Brain microvascular endothelial cell (primary cell): ENCODE measurements at regions not wholly inside any gene's neighbourhood (a gene's known extent, or its start where the extent isn't known, plus 50 kb on each side); places are given as distances from the start of the nearest gene placed in this dataset.

Source experiments
- DNase-seq: peaks from one replicate; pipeline ENCODE4 v3.0.0-alpha.2; 2020
- H3K27ac ChIP-seq: fragments of 250-450 bp; sonication (Bioruptor Pico); 2 replicates; pipeline ENCODE4 v1.5.1; 2020; ENCODE audit warnings: mild to moderate bottlenecking, moderate library complexity
- H3K27me3 ChIP-seq: fragments of 250-450 bp; sonication (Bioruptor Pico); replicated peaks from 2 replicates; pipeline ENCODE4 v1.5.1; 2020; ENCODE audit warnings: mild to moderate bottlenecking
- H3K36me3 ChIP-seq: fragments of 250-450 bp; sonication (Bioruptor Pico); replicated peaks from 2 replicates; pipeline ENCODE4 v1.5.1; 2020; ENCODE audit warnings: mild to moderate bottlenecking
- H3K4me3 ChIP-seq: 2 replicates; pipeline ENCODE4 v1.5.1; 2011; ENCODE audit warnings: low read depth, mild to moderate bottlenecking, control low read depth, low read length, moderate library complexity
- CTCF ChIP-seq: IDR thresholded peaks from 2 replicates; pipeline ENCODE4 v1.5.1; 2011; ENCODE audit warnings: low read depth, mild to moderate bottlenecking, moderate library complexity, low read length, control low read depth, inconsistent platforms; ENCODE audit errors: missing control alignments
- in situ Hi-C: cut with HindIII; loops from 2 replicates; pipeline ENCODE4 v1.10.0; 2017; ENCODE audit warnings: low sequenced_read_pairs, low pct_ligation_motif_present

GRCh38 chr22:47260551-47260950 lies 498.1 kb downstream of the TBC1D22A start:
- Histone ChIP-seq H3K36me3 (no peaks in the 10 kb centered on the region), H3K27ac (no peak overlapping the region), H3K4me3 (no peak overlapping the region), H3K27me3 (no peaks in the 10 kb centered on the region)
- in situ Hi-C loops, result no loop called here
- no peak for TF ChIP-seq CTCF
- DNase-seq, result no peak

GRCh38 chr22:47259990-47260389 lies 497.5 kb downstream of the TBC1D22A start:
- no peak overlapping the region for H3K4me3 ChIP-seq
- TF ChIP-seq CTCF, result no peak
- H3K36me3 ChIP-seq, result no peaks in the 10 kb centered on the region
- no peaks in the 10 kb centered on the region for H3K27me3 ChIP-seq
- in situ Hi-C loops, result no loop called here
- H3K27ac ChIP-seq, result no peak overlapping the region
- no peak for DNase-seq

- H3K36me3 ChIP-seq, result no peaks in the 10 kb centered on the region
- H3K4me3 ChIP-seq, result no peak overlapping the region
- TF ChIP-seq CTCF, result no peak
- no peaks in the 10 kb centered on the region for H3K27me3 ChIP-seq
- in situ Hi-C loops, result no loop called here
- H3K27ac ChIP-seq, result no peak overlapping the region
- DNase-seq, result no peak
Observed at GRCh38 chr22:47259049-47259448, 496.6 kb downstream of the TBC1D22A start.

DNA sequence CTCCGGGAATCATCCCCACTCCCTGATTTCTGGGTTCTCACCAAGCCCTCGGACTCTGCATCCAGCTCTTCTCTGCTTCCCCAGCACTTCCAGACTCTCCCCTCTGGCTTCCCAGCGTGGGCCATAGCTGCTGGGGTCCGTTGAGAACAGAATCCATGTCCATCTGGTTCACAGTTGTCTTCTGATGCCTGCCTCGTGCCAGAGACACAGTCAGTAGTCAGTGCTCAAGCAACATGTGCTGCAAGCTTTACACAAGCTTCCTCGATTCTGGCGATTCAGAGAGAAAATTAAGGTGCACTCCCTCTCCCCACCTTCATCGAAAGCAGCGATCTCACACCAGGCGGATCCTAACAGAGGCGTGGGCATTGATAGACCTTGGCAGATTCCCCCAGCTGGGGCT lies 495.5 kb downstream of the TBC1D22A start:
- Histone ChIP-seq H3K27ac (no peak overlapping the region), H3K27me3 (no peaks in the 10 kb centered on the region), H3K4me3 (no peak overlapping the region), H3K36me3 (no peaks in the 10 kb centered on the region)
- DNase-seq, result no peak
- in situ Hi-C loops, result no loop called here
- no peak for TF ChIP-seq CTCF

- TF ChIP-seq CTCF, result no peak
- in situ Hi-C loops, result no loop called here
- no peaks in the 10 kb centered on the region for H3K27me3 ChIP-seq
- no peaks in the 10 kb centered on the region for H3K36me3 ChIP-seq
- H3K27ac ChIP-seq, result no peak overlapping the region
- no peak overlapping the region for H3K4me3 ChIP-seq
- no peak for DNase-seq
Observed at GRCh38 chr22:47257566-47257965, 495.1 kb downstream of the TBC1D22A start.

DNA sequence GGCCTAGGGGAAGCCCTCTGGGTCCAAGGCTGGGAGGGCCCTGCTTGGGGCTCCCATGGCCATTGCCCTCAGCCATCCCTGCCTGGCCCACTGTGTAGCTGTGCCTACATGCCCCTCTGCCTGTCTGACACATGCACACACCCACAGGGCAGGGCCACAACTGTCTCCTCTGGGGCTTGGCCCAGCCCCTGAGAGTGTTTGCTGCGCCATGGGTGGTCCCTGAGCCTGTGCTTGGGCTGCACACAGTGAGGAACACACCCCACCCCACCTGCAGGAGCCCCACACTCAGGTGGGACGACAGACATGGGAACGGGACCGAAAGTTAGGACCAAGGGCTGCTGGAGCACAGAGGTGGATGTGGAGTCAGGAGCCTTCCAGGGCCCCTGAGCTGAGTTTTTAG lies 489.5 kb downstream of the TBC1D22A start:
- TF ChIP-seq CTCF, result no peak
- DNase-seq, result no peak
- Histone ChIP-seq H3K36me3 (no peaks in the 10 kb centered on the region), H3K4me3 (no peak overlapping the region), H3K27me3 (no peaks in the 10 kb centered on the region), H3K27ac (no peak overlapping the region)
- in situ Hi-C loops, result no loop called here
